WTC11 (cell line): ENCODE measurements at regions not wholly inside any gene's neighbourhood (a gene's known extent, or its start where the extent isn't known, plus 50 kb on each side); places are given as distances from the start of the nearest gene placed in this dataset.

ENCODE experiments used
- ATAC-seq: fragments of 200-7000 bp; cut with Tn5 transposase; 2 replicates; pipeline ENCODE4 v1.10.0; 2021; ENCODE audit warnings: mild to moderate bottlenecking, moderate library complexity
- CTCF ChIA-PET: fragments of 300-600 bp; sonication (Branson Sonifier 250); formaldehyde crosslinking; loops from one replicate; lab custom pipeline; 2021; ENCODE audit warnings: antibody characterized with exemption; lab: Charles Lee
- POLR2A ChIA-PET: fragments of 350-600 bp; sonication (Branson Sonifier 250); formaldehyde crosslinking; loops from one replicate; lab custom pipeline; 2021; ENCODE audit warnings: antibody characterized with exemption; lab: Charles Lee
- DNase-seq: peaks from one replicate; pipeline ENCODE4 v3.0.0; 2021; ENCODE audit warnings: low spot score
- H3K27ac Mint-ChIP-seq: 2 replicates; pipeline ENCODE4 v1.8.0; 2021; ENCODE audit warnings: mixed read lengths
- H3K27me3 Mint-ChIP-seq: 2 replicates; pipeline ENCODE4 v1.8.0; 2021; ENCODE audit warnings: low read depth, mild to moderate bottlenecking, moderate library complexity, mixed read lengths
- H3K36me3 Mint-ChIP-seq: 2 replicates; pipeline ENCODE4 v1.8.0; 2021; ENCODE audit warnings: mixed read lengths
- H3K4me1 Mint-ChIP-seq: 2 replicates; pipeline ENCODE4 v1.8.0; 2022; ENCODE audit warnings: mixed read lengths
- H3K4me3 Mint-ChIP-seq: 2 replicates; pipeline ENCODE4 v1.8.0; 2021; ENCODE audit warnings: mild to moderate bottlenecking, moderate library complexity, mixed read lengths
- H3K9me3 Mint-ChIP-seq: 2 replicates; pipeline ENCODE4 v1.8.0; 2021; ENCODE audit warnings: mixed read lengths
- ATF1 ChIP-seq: sonication (generic); formaldehyde crosslinking; IDR thresholded peaks from 2 replicates; pipeline ENCODE4 v1.8.1; 2023; ENCODE audit warnings: mild to moderate bottlenecking, moderate library complexity, missing genetic modification reagents
- CREM ChIP-seq: sonication (generic); formaldehyde crosslinking; IDR thresholded peaks from 2 replicates; pipeline ENCODE4 v1.8.1; 2022; ENCODE audit warnings: mild to moderate bottlenecking, missing genetic modification reagents, moderate library complexity
- FOXP1 ChIP-seq: sonication (generic); formaldehyde crosslinking; IDR thresholded peaks from 2 replicates; pipeline ENCODE4 v1.8.0; 2022; ENCODE audit warnings: missing genetic modification reagents, mild to moderate bottlenecking, moderate library complexity, borderline replicate concordance
- NFATC4 ChIP-seq: fragments of 250-450 bp; sonication (Bioruptor Pico); IDR thresholded peaks from 2 replicates; pipeline ENCODE4 v1.9.0; 2021; ENCODE audit warnings: mild to moderate bottlenecking
- NFE2L1 ChIP-seq: sonication (generic); formaldehyde crosslinking; IDR thresholded peaks from 2 replicates; pipeline ENCODE4 v1.8.1; 2023; ENCODE audit warnings: missing genetic modification reagents
- NR3C1 ChIP-seq: sonication (generic); formaldehyde crosslinking; conservative IDR thresholded peaks from 2 replicates; pipeline ENCODE4 v1.8.1; 2023; ENCODE audit warnings: low read depth, mild to moderate bottlenecking, missing genetic modification reagents
- PRRX2 ChIP-seq: fragments of 250-450 bp; sonication (Bioruptor Pico); IDR thresholded peaks from 2 replicates; pipeline ENCODE4 v1.8.0; 2021; ENCODE audit warnings: mild to moderate bottlenecking
- RELA ChIP-seq: sonication (generic); formaldehyde crosslinking; IDR thresholded peaks from 2 replicates; pipeline ENCODE4 v1.8.1; 2022; ENCODE audit warnings: missing genetic modification reagents, mild to moderate bottlenecking, borderline replicate concordance
- SMAD4 ChIP-seq: sonication (generic); formaldehyde crosslinking; IDR thresholded peaks from 2 replicates; pipeline ENCODE4 v1.8.0; 2022; ENCODE audit warnings: mild to moderate bottlenecking, missing genetic modification reagents
- TCF7 ChIP-seq: sonication (generic); formaldehyde crosslinking; IDR thresholded peaks from 2 replicates; pipeline ENCODE4 v1.8.0; 2022; ENCODE audit warnings: mild to moderate bottlenecking, low read depth, missing genetic modification reagents, moderate library complexity
- ZNF121 ChIP-seq: sonication (generic); formaldehyde crosslinking; IDR thresholded peaks from 2 replicates; pipeline ENCODE4 v1.8.0; 2023; ENCODE audit warnings: missing genetic modification reagents
- ZNF263 ChIP-seq: sonication (generic); formaldehyde crosslinking; IDR thresholded peaks from 2 replicates; pipeline ENCODE4 v1.8.1; 2022; ENCODE audit warnings: low read depth, mild to moderate bottlenecking, moderate library complexity, missing genetic modification reagents
- TF ChIP-seq, protein P1 (sequence below): sonication (generic); formaldehyde crosslinking; IDR thresholded peaks from 2 replicates; pipeline ENCODE4 v1.8.1; 2022; ENCODE audit warnings: missing genetic modification reagents, borderline replicate concordance
- TF ChIP-seq, protein P2 (sequence below): sonication (generic); formaldehyde crosslinking; IDR thresholded peaks from 2 replicates; pipeline ENCODE4 v1.8.0; 2023; ENCODE audit warnings: missing genetic modification reagents
- TF ChIP-seq, protein P3 (sequence below): sonication (generic); formaldehyde crosslinking; IDR thresholded peaks from 2 replicates; pipeline ENCODE4 v1.8.1; 2023; ENCODE audit warnings: mild to moderate bottlenecking, missing genetic modification reagents, borderline replicate concordance
- TF ChIP-seq, protein P4 (sequence below): fragments of 250-450 bp; sonication (Bioruptor Pico); IDR thresholded peaks from 2 replicates; pipeline ENCODE4 v1.9.0; 2021; ENCODE audit warnings: mild to moderate bottlenecking
- TF ChIP-seq, protein P5 (sequence below): sonication (generic); formaldehyde crosslinking; IDR thresholded peaks from 2 replicates; pipeline ENCODE4 v1.8.1; 2023; ENCODE audit warnings: mild to moderate bottlenecking, missing genetic modification reagents
- TF ChIP-seq, protein P6 (sequence below): fragments of 250-450 bp; sonication (Bioruptor Pico); IDR thresholded peaks from 2 replicates; pipeline ENCODE4 v2.1.2; 2022; ENCODE audit warnings: mild to moderate bottlenecking, moderate library complexity
- TF ChIP-seq, protein P7 (sequence below): sonication (generic); formaldehyde crosslinking; IDR thresholded peaks from 2 replicates; pipeline ENCODE4 v1.8.0; 2023; ENCODE audit warnings: mild to moderate bottlenecking, missing genetic modification reagents

DNA sequence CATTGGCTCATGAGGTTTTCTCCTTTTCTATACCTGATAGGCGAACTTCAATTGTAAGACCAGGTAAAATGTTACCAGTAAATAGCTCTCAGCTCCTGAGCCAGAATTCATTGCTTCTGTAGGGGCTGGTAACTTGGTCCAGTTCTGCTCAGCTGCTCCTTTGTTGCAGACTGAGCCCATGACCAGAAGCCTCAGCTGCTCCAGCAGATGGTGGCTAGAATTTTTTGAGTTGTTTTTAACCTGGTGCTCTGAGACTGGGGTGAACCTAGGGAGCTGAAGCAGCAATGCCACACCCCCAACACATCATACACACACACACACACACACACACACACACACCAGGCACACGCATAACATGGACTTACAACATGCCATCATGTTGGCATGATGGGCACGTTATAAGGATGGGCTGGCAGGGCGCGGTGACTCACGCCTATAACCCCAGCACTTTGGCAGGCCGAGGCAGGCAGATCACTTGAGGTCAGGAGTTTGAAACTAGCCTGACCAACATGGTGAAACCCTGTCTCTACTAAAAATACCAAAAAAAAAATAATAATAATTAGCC lies 103.1 kb downstream of the QRSL1 start:
- peaks cover 13% of the 10 kb centered on the region for H3K4me1 Mint-ChIP-seq

More for the DNA sequence above, 103.1 kb downstream of the QRSL1 start:
- ChIA-PET CTCF (no interaction called here), POLR2A (no interaction called here)
- ATAC-seq, result no peak
- Mint-ChIP-seq H3K27me3 (peaks cover 5% of the 10 kb centered on the region; the same call in 1 of the 2 replicates), H3K4me3 (no peak overlapping the region), H3K9me3 (peaks cover 26% of the 10 kb centered on the region), H3K27ac (no peak overlapping the region), H3K36me3 (peaks cover 23% of the 10 kb centered on the region)
- DNase-seq, result no peak
- TF ChIP-seq PRRX2 (CRISPR knock-in tag), result no peak
- TF ChIP-seq ATF1 (CRISPR knock-in tag), result no peak
- no peak for TF ChIP-seq RELA (CRISPR knock-in tag)
- TF ChIP-seq, protein P1, sequence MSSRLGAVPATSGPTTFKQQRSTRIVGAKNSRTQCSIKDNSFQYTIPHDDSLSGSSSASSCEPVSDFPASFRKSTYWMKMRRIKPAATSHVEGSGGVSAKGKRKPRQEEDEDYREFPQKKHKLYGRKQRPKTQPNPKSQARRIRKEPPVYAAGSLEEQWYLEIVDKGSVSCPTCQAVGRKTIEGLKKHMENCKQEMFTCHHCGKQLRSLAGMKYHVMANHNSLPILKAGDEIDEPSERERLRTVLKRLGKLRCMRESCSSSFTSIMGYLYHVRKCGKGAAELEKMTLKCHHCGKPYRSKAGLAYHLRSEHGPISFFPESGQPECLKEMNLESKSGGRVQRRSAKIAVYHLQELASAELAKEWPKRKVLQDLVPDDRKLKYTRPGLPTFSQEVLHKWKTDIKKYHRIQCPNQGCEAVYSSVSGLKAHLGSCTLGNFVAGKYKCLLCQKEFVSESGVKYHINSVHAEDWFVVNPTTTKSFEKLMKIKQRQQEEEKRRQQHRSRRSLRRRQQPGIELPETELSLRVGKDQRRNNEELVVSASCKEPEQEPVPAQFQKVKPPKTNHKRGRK, result no peak
- TF ChIP-seq, protein P2, sequence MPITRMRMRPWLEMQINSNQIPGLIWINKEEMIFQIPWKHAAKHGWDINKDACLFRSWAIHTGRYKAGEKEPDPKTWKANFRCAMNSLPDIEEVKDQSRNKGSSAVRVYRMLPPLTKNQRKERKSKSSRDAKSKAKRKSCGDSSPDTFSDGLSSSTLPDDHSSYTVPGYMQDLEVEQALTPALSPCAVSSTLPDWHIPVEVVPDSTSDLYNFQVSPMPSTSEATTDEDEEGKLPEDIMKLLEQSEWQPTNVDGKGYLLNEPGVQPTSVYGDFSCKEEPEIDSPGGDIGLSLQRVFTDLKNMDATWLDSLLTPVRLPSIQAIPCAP, result no peak
- TF ChIP-seq ZNF121 (CRISPR knock-in tag), result no peak
- TF ChIP-seq FOXP1 (CRISPR knock-in tag), result no peak
- TF ChIP-seq, protein P3, sequence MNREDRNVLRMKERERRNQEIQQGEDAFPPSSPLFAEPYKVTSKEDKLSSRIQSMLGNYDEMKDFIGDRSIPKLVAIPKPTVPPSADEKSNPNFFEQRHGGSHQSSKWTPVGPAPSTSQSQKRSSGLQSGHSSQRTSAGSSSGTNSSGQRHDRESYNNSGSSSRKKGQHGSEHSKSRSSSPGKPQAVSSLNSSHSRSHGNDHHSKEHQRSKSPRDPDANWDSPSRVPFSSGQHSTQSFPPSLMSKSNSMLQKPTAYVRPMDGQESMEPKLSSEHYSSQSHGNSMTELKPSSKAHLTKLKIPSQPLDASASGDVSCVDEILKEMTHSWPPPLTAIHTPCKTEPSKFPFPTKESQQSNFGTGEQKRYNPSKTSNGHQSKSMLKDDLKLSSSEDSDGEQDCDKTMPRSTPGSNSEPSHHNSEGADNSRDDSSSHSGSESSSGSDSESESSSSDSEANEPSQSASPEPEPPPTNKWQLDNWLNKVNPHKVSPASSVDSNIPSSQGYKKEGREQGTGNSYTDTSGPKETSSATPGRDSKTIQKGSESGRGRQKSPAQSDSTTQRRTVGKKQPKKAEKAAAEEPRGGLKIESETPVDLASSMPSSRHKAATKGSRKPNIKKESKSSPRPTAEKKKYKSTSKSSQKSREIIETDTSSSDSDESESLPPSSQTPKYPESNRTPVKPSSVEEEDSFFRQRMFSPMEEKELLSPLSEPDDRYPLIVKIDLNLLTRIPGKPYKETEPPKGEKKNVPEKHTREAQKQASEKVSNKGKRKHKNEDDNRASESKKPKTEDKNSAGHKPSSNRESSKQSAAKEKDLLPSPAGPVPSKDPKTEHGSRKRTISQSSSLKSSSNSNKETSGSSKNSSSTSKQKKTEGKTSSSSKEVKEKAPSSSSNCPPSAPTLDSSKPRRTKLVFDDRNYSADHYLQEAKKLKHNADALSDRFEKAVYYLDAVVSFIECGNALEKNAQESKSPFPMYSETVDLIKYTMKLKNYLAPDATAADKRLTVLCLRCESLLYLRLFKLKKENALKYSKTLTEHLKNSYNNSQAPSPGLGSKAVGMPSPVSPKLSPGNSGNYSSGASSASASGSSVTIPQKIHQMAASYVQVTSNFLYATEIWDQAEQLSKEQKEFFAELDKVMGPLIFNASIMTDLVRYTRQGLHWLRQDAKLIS (CRISPR knock-in tag), result no peak
- no peak for TF ChIP-seq ZNF263
- TF ChIP-seq NFE2L1, result no peak
- TF ChIP-seq TCF7 (CRISPR knock-in tag), result no peak
- TF ChIP-seq, protein P4, sequence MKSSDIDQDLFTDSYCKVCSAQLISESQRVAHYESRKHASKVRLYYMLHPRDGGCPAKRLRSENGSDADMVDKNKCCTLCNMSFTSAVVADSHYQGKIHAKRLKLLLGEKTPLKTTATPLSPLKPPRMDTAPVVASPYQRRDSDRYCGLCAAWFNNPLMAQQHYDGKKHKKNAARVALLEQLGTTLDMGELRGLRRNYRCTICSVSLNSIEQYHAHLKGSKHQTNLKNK (CRISPR knock-in tag), result no peak
- TF ChIP-seq, protein P5, sequence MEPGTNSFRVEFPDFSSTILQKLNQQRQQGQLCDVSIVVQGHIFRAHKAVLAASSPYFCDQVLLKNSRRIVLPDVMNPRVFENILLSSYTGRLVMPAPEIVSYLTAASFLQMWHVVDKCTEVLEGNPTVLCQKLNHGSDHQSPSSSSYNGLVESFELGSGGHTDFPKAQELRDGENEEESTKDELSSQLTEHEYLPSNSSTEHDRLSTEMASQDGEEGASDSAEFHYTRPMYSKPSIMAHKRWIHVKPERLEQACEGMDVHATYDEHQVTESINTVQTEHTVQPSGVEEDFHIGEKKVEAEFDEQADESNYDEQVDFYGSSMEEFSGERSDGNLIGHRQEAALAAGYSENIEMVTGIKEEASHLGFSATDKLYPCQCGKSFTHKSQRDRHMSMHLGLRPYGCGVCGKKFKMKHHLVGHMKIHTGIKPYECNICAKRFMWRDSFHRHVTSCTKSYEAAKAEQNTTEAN (CRISPR knock-in tag), result no peak
- TF ChIP-seq SMAD4, result no peak
- no peak for TF ChIP-seq NR3C1
- TF ChIP-seq, protein P6, sequence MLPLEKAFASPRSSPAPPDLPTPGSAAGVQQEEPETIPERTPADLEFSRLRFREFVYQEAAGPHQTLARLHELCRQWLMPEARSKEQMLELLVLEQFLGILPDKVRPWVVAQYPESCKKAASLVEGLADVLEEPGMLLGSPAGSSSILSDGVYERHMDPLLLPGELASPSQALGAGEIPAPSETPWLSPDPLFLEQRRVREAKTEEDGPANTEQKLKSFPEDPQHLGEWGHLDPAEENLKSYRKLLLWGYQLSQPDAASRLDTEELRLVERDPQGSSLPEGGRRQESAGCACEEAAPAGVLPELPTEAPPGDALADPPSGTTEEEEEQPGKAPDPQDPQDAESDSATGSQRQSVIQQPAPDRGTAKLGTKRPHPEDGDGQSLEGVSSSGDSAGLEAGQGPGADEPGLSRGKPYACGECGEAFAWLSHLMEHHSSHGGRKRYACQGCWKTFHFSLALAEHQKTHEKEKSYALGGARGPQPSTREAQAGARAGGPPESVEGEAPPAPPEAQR (CRISPR knock-in tag), result no peak
- no peak for TF ChIP-seq NFATC4 (CRISPR knock-in tag)
- TF ChIP-seq, protein P7, sequence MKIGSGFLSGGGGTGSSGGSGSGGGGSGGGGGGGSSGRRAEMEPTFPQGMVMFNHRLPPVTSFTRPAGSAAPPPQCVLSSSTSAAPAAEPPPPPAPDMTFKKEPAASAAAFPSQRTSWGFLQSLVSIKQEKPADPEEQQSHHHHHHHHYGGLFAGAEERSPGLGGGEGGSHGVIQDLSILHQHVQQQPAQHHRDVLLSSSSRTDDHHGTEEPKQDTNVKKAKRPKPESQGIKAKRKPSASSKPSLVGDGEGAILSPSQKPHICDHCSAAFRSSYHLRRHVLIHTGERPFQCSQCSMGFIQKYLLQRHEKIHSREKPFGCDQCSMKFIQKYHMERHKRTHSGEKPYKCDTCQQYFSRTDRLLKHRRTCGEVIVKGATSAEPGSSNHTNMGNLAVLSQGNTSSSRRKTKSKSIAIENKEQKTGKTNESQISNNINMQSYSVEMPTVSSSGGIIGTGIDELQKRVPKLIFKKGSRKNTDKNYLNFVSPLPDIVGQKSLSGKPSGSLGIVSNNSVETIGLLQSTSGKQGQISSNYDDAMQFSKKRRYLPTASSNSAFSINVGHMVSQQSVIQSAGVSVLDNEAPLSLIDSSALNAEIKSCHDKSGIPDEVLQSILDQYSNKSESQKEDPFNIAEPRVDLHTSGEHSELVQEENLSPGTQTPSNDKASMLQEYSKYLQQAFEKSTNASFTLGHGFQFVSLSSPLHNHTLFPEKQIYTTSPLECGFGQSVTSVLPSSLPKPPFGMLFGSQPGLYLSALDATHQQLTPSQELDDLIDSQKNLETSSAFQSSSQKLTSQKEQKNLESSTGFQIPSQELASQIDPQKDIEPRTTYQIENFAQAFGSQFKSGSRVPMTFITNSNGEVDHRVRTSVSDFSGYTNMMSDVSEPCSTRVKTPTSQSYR (CRISPR knock-in tag), result no peak
- no peak for TF ChIP-seq CREM (CRISPR knock-in tag)
